Eye (tissue), 1 donor: ENCODE measurements at regions not wholly inside any gene's neighbourhood (a gene's known extent, or its start where the extent isn't known, plus 50 kb on each side); places are given as distances from the start of the nearest gene placed in this dataset.
"Not testable (repeated sequence)": the region's sequence is repeated elsewhere in the genome, so short reads cannot be mapped to it uniquely, and the experiment has no call there.

Experiments used
- DNase-seq: peaks from one replicate; pipeline ENCODE4 v3.0.0-alpha.2; 2015

- no peak for DNase-seq
These were observed 630.6 kb upstream of the PHF14 start for GRCh38 chr7:10343108-10343507.

DNA sequence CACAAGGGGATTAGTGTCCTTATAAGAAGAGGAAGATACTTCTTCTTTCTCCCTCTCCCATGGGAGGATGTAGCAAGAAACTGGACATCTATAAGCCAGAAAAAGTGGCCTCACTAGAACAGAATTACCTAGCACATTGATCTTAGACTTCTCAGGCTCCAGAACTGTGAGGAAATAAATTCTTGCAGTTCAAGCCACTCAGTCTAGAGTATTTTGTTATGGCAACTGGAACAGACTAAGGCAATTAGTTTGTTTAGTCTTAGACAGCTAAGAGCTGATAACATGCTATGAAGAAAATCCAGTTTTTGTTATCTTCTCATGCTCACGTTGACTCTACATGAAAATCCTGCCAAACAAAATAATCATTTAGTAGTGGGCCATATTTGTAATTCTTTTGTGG is 627.6 kb upstream of the PHF14 start:
- DNase-seq: no peak

GRCh38 chr7:10355816-10356215 is 617.9 kb upstream of the PHF14 start:
- no peak for DNase-seq

DNA sequence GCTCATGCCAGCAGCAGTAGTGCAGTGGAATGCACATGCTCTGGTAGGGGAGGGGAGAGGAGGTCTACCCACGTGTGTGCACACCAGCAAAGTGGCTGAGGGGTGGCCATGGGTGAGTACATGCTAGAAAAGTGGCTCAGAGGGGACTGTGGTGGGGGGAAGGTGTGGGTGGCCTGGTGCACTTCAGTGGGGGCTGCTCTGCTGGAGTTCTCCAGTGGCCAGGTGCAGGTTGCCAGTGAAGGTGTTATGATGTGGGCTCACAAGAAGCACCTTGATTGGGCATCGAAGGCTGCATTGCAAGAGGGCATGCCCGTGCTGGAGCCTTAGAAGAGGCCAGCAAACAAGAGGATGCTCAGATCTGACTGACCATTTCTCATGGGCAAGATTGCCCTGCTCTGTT is 613.6 kb upstream of the PHF14 start:
- DNase-seq: no peak

- DNase-seq: no peak
These were observed 571.9 kb upstream of the PHF14 start for GRCh38 chr7:10401793-10402192.

GRCh38 chr7:10412422-10413019 is 561.2 kb upstream of the PHF14 start:
- peak; percentile 80 for DNase-seq

DNA sequence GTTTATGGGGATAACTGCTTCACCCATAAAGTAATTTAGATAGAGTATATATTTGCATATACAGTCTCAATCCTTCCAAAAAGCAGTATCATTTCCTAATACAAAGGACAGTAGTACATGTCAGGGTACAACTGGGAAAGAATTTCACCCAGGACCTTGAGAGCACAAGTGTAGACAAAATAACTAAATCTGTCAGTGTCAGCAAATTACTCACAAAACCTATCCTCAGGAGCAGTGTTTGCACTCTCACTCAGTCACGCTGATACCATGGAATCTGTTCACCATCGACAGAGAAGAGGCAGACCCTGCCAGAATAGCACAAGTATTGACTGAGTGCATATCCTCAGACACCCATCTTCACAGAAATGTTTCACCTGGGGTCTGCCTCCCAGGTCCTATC is 554.7 kb upstream of the PHF14 start:
- DNase-seq: no peak

DNA sequence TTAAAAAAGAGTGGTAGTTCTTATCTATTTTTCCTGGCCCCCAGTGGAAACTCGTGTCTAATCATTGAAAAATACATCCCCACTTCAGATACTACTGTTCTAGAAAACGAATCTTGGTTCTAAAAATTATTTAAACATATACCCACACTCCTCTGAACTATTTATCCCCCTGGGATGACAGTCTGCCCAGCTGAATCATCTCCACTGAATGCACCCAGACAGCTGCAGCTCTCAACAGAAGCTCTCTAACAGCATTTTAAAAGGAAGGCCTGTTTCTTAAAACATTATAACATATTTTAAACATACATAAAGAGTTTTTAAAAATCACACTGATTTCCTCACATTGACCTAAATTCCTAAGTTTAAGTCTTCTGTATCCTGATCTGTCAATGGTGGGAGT is 544.6 kb upstream of the PHF14 start:
- DNase-seq: peak; percentile 64

DNA sequence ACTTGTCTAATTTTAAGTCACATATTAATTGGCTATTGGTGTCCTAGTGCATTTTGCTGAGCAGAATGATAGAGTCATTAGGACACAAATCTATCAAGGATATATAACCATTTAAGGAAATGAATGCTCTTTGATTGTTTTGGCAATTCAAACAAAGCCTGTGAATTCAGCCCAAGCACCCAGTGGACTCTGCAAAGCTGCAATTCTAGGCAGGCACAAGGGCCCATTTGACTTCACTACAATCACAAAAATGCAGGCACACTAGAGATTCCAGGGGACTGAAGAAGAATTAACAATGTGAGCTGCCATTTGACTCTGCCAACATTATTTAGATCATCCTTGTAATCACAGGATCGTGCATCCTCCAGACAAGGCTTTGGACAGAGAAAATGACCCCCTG is 544.2 kb upstream of the PHF14 start:
- DNase-seq: peak; percentile 50

GRCh38 chr7:10436302-10436701 is 537.4 kb upstream of the PHF14 start:
- no peak for DNase-seq

DNA sequence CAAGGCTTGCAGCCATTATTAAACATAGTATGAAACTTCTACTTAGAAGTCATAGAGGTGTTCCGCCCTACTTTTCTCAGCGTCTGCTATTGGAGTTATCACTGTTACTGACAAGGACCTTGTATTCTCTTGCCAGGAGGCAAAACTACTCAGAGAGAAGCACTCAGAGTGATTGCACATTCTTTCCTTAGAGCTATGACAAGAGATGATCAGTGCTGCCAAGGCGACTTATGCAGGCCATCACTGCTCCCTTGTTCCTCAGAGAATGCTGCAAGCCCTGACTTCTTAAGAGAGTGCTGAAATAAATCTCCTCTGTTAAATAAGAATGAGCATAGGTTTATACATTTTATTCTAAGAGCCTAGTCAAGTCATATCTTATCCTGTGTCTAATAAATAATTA is 534.6 kb upstream of the PHF14 start:
- no peak for DNase-seq

DNA sequence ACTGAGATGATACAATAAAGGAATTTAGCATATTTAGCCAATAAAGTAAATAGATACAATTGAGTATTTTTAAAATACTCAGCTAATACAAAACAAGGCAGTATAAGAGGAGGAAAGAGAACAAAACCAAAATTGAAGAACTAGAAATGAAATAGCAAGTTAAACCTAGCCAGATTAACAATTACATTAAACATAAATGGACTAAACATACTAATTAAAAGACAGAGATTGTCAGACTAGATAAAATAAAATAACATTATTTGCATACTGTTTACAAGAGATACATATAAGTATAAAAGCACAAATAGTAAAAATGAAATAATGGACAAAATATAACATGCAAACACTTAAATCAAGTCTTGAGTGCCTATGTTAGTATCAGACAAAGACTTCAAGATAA is 517.7 kb upstream of the PHF14 start:
- DNase-seq: no peak

GRCh38 chr7:10460474-10460873 is 513.2 kb upstream of the PHF14 start:
- DNase-seq: no peak

- DNase-seq: no peak
These were observed 510.0 kb upstream of the PHF14 start for GRCh38 chr7:10463701-10464100.

DNA sequence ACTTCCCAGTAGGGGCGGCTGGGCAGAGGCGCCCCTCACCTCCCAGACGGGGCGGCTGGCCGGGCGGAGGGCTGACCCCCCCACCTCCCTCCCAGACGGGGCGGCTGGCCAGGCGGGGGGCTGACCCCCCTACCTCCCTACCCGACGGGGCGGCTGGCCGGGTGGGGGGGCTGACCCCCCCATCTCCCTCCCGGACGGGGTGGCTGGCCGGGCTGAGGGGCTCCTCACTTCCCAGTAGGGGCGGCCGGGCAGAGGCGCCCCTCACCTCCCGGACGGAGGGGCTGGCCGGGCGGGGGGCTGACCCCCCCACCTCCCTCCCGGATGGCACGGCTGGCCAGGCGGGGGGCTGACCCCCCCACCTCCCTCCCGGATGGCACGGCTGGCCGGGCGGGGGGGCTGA is 508.1 kb upstream of the PHF14 start:
- not testable (repeated sequence) for DNase-seq

- no peak for DNase-seq
These were observed 504.8 kb upstream of the PHF14 start for GRCh38 chr7:10468908-10469307.

- no peak for DNase-seq
These were observed 504.2 kb upstream of the PHF14 start for GRCh38 chr7:10469476-10469875.

GRCh38 chr7:10471280-10472058 is 502.2 kb upstream of the PHF14 start:
- no peak for DNase-seq

DNA sequence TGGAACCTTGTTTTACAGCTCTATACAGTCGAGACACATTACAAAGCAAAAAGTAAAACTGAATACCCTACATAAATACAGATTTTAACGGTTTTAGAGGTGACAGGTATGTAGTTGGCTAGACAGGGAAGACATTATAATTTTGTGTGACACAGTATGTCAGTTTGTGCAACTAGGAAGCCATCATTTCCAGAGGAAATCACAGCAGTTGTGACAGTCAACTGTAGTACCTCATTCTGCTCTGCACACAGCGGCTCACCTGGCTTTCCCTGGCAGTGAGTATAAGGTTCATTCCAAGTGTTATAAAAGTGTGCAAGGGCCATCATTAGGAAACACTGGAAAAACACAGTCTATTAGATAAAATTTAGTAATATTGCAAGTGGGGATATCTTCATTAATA is 501.6 kb upstream of the PHF14 start:
- DNase-seq: no peak

GRCh38 chr7:10473569-10473968 is 500.1 kb upstream of the PHF14 start:
- DNase-seq: no peak

DNA sequence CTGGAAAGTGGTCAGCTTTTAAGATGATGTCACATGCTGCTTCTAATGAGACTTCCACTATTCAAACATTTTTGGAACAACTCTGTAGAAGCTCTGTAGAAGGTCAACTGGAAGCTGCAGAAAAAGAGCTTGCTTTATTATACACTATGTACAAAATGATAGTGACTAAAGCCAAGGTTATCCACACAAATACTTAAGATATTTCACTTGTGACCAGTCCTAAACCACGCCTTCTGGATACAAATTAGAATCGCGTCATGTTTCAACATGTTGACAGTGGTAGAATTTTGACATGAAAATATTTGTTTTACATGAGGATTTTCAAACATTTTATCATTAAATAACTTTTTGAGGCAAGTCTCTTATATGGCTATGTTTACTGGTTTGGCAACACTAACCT is 499.6 kb upstream of the PHF14 start:
- no peak for DNase-seq

DNA sequence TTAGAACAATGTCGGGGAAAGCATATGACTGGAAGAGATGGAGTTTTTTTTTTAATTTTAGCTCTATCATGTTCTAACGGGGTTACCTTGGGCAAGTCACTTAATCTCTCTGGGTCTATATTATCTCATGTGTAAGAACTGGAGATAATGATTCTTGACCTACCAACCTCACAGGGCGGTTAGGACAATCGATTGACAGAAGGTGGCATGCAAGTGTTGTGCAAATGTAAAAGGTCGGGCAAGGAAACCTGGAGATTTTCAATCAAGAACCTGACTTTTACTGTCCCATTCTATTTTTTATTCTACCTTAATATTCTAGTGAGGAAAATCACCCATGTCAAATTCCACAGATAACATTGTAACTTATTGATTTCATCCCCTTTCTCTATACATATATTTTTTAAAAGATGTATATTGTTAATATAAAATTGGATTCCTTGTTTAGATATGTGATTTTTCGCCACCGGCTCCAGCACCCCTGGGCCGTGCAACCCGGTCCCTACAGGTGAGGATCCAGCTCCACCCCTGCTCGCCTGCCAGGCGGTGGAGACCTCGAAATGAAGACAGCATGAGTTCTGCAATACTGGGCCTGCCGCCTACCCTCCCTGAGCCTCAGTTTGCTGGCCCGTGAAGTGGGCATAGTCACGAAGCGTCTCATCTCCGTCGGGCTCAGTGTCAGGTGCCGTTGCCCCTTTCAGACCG is 497.6 kb upstream of the PHF14 start:
- no peak for DNase-seq

DNA sequence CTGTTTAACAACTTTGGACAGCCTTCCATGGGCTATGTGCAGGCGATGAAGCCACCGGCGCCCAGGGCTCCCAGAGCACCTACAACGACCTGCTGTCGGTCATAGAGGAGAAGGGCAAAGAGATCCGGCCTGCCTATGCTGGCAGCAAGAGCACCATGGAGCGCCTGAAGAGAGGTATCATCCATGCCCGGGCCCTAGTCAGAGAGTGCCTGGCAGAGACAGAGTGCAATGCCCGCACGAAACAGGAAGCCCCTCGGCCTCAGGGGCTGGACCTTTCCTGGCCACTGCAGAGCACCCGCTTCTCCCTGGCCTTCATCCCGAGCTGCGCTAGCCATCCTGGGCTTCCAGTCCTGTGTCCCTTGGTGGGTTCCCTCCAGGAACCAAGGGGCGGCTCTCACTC is 497.0 kb upstream of the PHF14 start:
- DNase-seq: no peak

DNA sequence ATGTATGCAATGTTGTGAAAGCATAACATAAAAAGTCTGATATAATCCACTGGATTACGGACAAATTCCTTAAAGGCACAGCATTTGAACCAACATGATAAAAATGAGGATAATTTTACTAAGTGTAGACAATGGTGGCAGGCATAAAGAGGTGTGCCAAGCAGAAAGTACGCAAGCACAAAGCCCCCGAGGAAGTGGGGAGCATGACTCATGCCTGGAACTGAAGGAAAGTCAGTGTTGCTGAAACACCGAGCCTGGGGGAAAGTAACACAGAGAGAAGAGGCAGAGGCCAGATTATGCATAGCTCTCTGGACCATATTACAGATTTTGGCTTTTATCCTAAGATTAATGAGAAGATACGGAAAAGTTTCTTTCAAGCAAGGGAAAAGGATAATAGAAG is 490.0 kb upstream of the PHF14 start:
- DNase-seq: no peak
